Choroid plexus epithelial cell (primary cell): ENCODE measurements at regions not wholly inside any gene's neighbourhood (a gene's known extent, or its start where the extent isn't known, plus 50 kb on each side); places are given as distances from the start of the nearest gene placed in this dataset.

Experiments
- DNase-seq: peaks from one replicate; pipeline ENCODE4 v3.0.0-alpha.2; 2010; ENCODE audit warnings: low read depth
- H3K4me3 ChIP-seq: 2 replicates; pipeline ENCODE4 v1.5.1; 2011; ENCODE audit warnings: low read depth, mild to moderate bottlenecking, control low read depth, low read length, moderate library complexity
- TF ChIP-seq, protein P1 (sequence below): conservative IDR thresholded peaks from 2 replicates; pipeline ENCODE4 v1.5.1; 2011; ENCODE audit warnings: low read depth, mild to moderate bottlenecking, control low read depth, inconsistent platforms, low read length, moderate library complexity

DNA sequence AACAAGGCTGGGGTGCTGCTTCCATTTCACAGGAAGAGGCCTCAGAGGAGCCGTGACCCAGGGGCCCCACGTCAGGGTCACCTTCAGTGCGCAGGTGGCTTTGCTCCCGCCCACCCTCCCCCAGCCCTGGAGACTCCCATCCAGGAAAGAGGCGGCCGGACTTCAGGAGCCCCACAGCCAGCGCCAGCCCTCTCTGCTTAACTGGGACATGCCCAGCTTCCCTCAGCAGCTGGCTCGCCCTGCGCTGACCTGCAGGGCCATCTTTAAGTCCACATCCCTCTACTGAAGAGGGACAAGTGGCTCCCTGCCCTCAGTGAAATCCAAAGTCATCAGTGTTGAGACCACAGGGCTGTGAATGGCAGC lies 141.9 kb upstream of the PPP2R2D start:
- H3K4me3 ChIP-seq: no peak overlapping the region
- TF ChIP-seq, protein P1, sequence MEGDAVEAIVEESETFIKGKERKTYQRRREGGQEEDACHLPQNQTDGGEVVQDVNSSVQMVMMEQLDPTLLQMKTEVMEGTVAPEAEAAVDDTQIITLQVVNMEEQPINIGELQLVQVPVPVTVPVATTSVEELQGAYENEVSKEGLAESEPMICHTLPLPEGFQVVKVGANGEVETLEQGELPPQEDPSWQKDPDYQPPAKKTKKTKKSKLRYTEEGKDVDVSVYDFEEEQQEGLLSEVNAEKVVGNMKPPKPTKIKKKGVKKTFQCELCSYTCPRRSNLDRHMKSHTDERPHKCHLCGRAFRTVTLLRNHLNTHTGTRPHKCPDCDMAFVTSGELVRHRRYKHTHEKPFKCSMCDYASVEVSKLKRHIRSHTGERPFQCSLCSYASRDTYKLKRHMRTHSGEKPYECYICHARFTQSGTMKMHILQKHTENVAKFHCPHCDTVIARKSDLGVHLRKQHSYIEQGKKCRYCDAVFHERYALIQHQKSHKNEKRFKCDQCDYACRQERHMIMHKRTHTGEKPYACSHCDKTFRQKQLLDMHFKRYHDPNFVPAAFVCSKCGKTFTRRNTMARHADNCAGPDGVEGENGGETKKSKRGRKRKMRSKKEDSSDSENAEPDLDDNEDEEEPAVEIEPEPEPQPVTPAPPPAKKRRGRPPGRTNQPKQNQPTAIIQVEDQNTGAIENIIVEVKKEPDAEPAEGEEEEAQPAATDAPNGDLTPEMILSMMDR: no peak
- no peak for DNase-seq

DNA sequence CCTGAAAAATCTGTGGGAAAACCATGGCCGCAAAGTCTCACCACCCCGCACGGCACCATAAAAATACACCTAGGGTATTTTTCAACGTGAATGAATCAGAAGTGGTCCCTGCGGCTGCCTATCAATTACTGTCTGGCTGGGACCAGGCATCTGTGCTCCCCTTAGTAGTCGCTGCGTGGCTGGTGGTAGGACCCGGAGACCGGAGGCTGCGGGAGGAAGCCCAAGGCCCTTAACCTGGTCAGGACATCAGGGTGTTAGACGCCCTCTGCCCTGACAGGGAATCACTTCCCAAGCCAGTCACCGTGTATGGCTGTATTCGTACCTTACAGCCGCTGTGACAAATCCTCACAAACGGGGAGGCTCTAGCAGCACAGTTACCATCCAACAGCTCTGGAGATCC lies 141.5 kb upstream of the PPP2R2D start:
- no peak for DNase-seq
- no peak overlapping the region for H3K4me3 ChIP-seq
- TF ChIP-seq, protein P1: no peak

DNA sequence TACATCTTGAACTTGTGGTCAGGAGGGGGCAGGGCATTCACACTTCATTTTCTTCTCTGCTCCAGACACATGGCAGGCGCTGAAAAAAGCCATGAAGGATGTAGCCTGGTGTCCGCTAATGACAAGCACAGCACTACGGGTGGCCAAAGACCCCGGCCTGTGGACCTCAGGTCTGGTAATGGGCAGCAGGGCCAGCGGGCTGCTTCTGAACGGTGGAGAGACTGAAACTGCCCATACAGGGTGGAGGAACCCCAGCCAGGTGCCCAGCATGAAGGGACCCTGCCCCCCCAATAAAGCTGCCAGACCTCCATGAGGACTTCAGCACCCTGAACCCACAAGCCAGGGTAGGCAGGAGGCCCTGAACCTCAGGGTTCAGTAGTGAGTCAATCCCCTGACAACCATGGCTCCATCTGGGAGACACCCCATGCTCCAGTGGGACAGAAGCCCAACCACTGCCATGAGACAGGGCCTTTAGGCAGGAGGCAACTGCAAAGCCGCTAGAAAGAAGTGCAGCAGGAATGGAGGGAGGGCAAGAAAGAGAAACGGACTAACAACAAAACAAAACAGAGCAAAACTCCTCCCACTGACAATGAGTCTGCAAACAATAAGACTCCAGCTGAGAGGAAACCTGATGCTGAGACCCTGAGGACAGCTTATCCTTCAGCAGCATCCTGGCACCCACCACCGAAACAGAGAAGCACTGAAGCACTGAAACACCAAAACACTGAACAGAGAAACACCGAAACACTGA lies 140.2 kb upstream of the PPP2R2D start:
- no peak for DNase-seq
- TF ChIP-seq, protein P1: no peak
- no peak overlapping the region for H3K4me3 ChIP-seq

DNA sequence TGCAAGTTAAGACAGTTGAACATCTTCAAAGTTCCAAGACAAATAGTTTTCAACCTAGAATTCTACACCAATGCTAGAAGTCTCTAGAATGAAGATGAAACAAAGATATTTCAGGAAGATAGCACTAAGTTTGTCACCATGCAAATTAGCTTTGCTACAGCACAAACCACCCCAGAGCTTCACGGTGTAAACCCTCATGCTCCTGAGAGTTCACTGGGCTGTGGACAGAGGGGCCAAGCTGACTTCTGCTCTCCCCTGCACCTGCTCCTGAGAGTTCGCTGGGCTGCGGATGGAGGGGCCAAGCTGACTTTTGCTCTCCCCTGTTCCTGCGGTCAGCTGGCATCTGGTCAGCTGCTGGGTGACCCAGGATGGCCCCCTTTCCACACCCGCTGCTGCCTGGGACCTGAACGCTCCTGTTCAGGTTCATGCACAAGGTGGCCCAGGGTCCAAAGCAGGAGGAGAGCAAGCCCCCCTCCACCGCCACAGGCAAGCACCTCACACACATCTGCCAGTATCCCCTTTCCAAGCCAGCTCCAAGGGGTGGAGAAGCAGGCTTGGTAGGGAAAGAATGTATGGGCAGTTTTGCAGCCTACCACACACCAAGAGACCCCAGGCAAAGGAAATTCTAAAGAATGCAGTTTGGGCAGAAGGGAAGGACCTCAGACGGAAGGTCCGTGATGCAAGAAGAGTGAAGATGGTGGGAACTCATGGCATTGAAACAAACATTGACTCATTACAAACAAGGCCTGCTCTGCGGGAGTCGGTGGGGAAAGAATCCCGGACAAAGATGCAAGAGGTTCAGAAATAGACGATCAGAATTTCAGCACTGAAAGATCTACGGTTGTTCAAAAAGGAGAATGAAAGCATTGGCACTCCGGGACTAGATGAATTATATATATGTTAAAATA lies 137.8 kb upstream of the PPP2R2D start:
- H3K4me3 ChIP-seq: no peak overlapping the region
- DNase-seq: no peak
- TF ChIP-seq, protein P1: no peak

DNA sequence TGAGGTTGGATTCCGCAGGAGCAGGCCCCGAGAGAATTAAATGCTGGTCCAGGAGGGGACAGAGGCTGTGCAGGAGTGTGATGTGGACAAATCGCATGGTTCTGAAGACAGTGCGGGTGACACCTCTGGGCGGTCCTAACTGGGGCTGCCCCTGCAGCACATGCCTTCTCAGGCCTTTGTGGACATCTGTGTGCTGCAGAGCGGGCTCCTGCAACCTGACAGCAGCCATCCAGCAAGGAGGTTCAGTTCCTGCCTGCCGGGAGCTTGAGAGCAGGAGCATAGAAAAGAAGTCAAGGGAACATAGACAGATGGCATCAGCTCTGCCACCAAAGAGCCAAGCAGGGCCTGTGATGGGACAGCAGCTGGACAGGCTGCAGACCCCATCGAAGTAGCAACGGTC lies 135.9 kb upstream of the PPP2R2D start:
- H3K4me3 ChIP-seq: no peak overlapping the region
- no peak for DNase-seq
- TF ChIP-seq, protein P1: no peak

DNA sequence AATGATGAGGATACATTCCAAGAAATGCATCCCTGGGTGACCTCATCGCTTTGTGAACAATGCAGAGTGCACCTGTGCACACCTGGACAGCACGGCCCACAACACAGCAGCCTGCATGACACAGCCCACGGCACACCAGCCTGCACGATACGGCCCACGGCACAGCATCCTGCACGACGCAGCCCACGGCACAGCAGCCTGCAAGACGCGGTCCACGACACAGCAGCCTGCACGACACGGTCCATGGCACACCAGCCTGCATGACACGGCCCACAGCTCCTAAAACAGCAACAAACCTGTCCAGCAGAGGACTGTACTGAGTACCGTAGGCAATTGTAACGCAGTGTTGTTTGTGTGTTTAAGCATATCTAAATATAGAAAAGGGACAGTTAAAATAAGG lies 134.7 kb upstream of the PPP2R2D start:
- TF ChIP-seq, protein P1: no peak
- H3K4me3 ChIP-seq: no peak overlapping the region
- no peak for DNase-seq

DNA sequence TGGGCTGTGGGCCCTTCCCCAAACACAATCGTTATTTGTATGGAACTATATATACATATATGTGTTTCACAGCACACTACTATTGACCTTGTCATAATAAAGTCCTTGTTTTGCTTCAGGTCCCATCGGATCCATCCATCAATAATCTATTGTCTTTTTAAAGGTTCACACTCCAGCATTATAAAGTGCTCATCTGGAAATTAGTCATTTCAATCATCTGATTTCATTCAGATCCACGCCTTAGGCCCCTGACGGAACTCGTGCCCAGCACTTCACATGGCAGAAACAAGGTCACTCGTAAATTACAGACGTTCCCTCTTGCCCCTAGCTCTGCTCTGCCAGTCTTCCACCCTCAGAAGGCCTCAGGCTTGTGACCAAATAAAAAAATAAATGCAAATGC lies 133.1 kb upstream of the PPP2R2D start:
- no peak overlapping the region for H3K4me3 ChIP-seq
- no peak for DNase-seq
- TF ChIP-seq, protein P1: no peak
